ENCODE measurements at regions not wholly inside any gene's neighbourhood (a gene's known extent, or its start where the extent isn't known, plus 50 kb on each side); places are given as distances from the start of the nearest gene placed in this dataset.
"Not testable (repeated sequence)": the region's sequence is repeated elsewhere in the genome, so short reads cannot be mapped to it uniquely, and the experiment has no call there.

GRCh38 chr5:179407191-179408175 is 62.2 kb upstream of the ADAMTS2 start:
- peak; percentile 81 for DNase-seq (ENCODE audit: low spot score)

- DNase-seq (ENCODE audit: low spot score), result no peak
These were observed 61.0 kb upstream of the ADAMTS2 start for GRCh38 chr5:179406031-179406961.

- no peak for DNase-seq (ENCODE audit: low spot score)
These were observed 60.3 kb upstream of the ADAMTS2 start for GRCh38 chr5:179405426-179406030.

- no peak for DNase-seq (ENCODE audit: low spot score)
These were observed 59.8 kb upstream of the ADAMTS2 start for GRCh38 chr5:179405054-179405416.

- DNase-seq (ENCODE audit: low spot score), result peak; percentile 58
These were observed 59.2 kb upstream of the ADAMTS2 start for GRCh38 chr5:179404321-179405053.

- no peak for DNase-seq (ENCODE audit: low spot score)
These were observed 58.3 kb upstream of the ADAMTS2 start for GRCh38 chr5:179403426-179404147.

- not testable (repeated sequence) for DNase-seq (ENCODE audit: low spot score)
These were observed 55.2 kb upstream of the ADAMTS2 start for GRCh38 chr5:179400435-179400834.

- DNase-seq (ENCODE audit: low spot score), result no peak
These were observed 54.8 kb upstream of the ADAMTS2 start for GRCh38 chr5:179400020-179400419.

- DNase-seq (ENCODE audit: low spot score), result not testable (repeated sequence)
These were observed 54.1 kb upstream of the ADAMTS2 start for GRCh38 chr5:179399327-179399726.

- no peak for DNase-seq (ENCODE audit: low spot score)
These were observed 52.3 kb upstream of the ADAMTS2 start for GRCh38 chr5:179397516-179397915.
